HFFc6 (cell line): ENCODE measurements at regions not wholly inside any gene's neighbourhood (a gene's known extent, or its start where the extent isn't known, plus 50 kb on each side); places are given as distances from the start of the nearest gene placed in this dataset.

ENCODE experiments used
- DNase-seq: peaks from one replicate; pipeline ENCODE4 v3.0.0-alpha.2; 2018
- H3K27ac Mint-ChIP-seq: 2 replicates; pipeline ENCODE4 v1.8.0; 2020; ENCODE audit warnings: mild to moderate bottlenecking, mixed read lengths
- H3K27me3 Mint-ChIP-seq: 2 replicates; pipeline ENCODE4 v1.8.0; 2021; ENCODE audit warnings: mild to moderate bottlenecking, moderate library complexity, mixed read lengths; ENCODE audit not compliant: insufficient read depth
- H3K36me3 Mint-ChIP-seq: 2 replicates; pipeline ENCODE4 v1.8.0; 2021; ENCODE audit warnings: low read depth, mixed read lengths
- H3K4me1 Mint-ChIP-seq: 2 replicates; pipeline ENCODE4 v1.8.0; 2020; ENCODE audit warnings: low read depth, mixed read lengths
- H3K4me3 Mint-ChIP-seq: 2 replicates; pipeline ENCODE4 v1.8.0; 2020; ENCODE audit warnings: mild to moderate bottlenecking, moderate library complexity, mixed read lengths
- H3K9me3 Mint-ChIP-seq: 2 replicates; pipeline ENCODE4 v1.8.0; 2020; ENCODE audit warnings: mild to moderate bottlenecking, mixed read lengths
- TF ChIP-seq, protein P1 (sequence below): fragments of 200-600 bp; sonication (generic); IDR thresholded peaks from 2 replicates; pipeline ENCODE4 v1.5.0; 2021; ENCODE audit warnings: antibody characterized with exemption, mild to moderate bottlenecking

DNA sequence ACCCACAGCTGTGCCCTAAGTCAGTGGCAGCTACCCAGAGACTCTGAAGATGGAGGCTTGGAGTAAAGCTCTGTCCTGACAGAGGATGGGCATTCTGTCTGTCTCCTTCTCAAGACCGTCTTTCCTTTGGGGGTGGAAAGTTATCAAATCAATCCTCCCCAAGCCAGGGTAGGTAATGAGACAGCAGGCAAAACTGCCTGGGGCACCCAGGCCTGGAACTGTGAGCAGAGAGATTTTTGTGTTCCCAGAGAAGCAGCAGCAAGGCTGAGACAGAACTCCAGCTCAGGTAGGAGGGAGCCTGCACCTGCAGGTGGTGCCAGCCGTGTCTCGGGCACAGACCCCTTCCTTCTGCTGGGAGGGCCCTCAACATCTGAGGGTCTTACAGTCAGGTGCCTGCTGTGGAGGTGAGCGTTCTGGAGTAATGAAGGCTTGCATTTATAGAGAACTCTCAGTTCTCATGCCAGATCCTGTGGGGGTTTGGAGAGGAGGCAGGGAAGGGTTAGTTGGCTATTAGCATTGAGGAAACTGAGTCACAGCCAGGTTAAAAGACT, 95.6 kb downstream of the RIPK4 start:
- TF ChIP-seq, protein P1, sequence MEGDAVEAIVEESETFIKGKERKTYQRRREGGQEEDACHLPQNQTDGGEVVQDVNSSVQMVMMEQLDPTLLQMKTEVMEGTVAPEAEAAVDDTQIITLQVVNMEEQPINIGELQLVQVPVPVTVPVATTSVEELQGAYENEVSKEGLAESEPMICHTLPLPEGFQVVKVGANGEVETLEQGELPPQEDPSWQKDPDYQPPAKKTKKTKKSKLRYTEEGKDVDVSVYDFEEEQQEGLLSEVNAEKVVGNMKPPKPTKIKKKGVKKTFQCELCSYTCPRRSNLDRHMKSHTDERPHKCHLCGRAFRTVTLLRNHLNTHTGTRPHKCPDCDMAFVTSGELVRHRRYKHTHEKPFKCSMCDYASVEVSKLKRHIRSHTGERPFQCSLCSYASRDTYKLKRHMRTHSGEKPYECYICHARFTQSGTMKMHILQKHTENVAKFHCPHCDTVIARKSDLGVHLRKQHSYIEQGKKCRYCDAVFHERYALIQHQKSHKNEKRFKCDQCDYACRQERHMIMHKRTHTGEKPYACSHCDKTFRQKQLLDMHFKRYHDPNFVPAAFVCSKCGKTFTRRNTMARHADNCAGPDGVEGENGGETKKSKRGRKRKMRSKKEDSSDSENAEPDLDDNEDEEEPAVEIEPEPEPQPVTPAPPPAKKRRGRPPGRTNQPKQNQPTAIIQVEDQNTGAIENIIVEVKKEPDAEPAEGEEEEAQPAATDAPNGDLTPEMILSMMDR = no peak
- H3K27ac Mint-ChIP-seq = no peak overlapping the region
- no peak for DNase-seq
- no peaks in the 10 kb centered on the region for H3K9me3 Mint-ChIP-seq
- no peak overlapping the region for H3K4me3 Mint-ChIP-seq
- H3K27me3 Mint-ChIP-seq = peaks cover 27% of the 10 kb centered on the region
- no peaks in the 10 kb centered on the region for H3K36me3 Mint-ChIP-seq
- peaks cover 8% of the 10 kb centered on the region; the same call in 1 of the 2 replicates for H3K4me1 Mint-ChIP-seq

DNA sequence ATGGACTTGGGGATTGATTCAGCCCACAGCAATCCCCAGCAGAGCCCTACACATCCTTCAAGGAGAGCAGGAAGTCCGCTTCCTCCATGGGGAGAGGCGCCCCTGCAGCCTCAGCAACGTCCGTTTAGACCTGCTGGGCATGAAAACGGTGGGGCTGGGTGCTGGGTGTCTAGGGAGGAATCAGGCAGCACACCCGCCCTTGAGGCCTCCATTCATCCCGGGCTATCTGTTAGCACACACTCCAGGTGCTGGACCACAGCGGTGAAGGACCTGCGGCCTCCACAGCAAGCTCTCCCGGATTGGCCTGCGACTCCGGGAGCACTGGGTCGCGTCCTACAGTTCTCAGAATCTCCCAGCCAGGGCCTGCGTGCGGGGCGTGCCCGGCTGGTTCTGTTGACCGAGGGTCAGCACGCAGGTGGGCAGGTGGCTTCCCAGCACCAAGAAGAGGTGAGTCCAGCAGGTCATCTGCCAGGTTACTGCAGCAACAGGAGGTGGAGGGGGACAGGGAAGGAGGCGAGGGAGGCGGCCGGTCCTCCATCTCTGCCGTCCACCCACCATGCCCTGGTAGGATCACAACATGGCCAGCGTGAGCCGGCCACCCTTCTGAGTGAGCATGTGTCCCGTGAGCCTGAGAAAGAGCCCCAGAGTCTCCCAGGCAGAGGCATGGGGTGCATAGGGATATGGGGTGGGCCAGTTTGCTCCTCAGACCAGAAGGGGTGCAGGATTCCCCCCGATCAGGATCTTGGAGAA, 96.6 kb downstream of the RIPK4 start:
- peaks cover 27% of the 10 kb centered on the region for H3K27me3 Mint-ChIP-seq
- DNase-seq = no peak
- H3K9me3 Mint-ChIP-seq = no peaks in the 10 kb centered on the region
- TF ChIP-seq, protein P1 = no peak
- no peak overlapping the region for H3K27ac Mint-ChIP-seq
- peaks cover 9% of the 10 kb centered on the region for H3K4me1 Mint-ChIP-seq
- H3K36me3 Mint-ChIP-seq = no peaks in the 10 kb centered on the region
- H3K4me3 Mint-ChIP-seq = no peak overlapping the region

DNA sequence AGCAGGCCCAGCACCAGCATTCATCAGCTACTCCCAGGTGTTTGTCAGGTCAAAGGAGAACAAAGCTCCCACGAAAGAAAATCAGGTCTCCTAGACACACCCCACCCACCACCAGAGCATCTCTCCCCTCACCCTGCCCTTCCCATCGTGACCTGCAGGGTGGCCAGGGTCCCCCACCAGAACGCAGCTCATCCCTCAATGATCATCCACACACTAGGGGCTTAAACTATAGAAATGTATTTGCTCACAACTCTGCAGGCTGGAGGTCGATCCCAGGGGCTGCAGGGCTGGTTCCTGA, 97.4 kb downstream of the RIPK4 start:
- no peak overlapping the region for H3K27ac Mint-ChIP-seq
- TF ChIP-seq, protein P1 = peak; percentile 10; the same call in 1 of the 2 replicates
- H3K4me3 Mint-ChIP-seq = no peak overlapping the region
- H3K4me1 Mint-ChIP-seq = peaks cover 16% of the 10 kb centered on the region
- H3K9me3 Mint-ChIP-seq = no peaks in the 10 kb centered on the region
- H3K36me3 Mint-ChIP-seq = no peaks in the 10 kb centered on the region
- peaks cover 26% of the 10 kb centered on the region for H3K27me3 Mint-ChIP-seq
- DNase-seq = no peak

DNA sequence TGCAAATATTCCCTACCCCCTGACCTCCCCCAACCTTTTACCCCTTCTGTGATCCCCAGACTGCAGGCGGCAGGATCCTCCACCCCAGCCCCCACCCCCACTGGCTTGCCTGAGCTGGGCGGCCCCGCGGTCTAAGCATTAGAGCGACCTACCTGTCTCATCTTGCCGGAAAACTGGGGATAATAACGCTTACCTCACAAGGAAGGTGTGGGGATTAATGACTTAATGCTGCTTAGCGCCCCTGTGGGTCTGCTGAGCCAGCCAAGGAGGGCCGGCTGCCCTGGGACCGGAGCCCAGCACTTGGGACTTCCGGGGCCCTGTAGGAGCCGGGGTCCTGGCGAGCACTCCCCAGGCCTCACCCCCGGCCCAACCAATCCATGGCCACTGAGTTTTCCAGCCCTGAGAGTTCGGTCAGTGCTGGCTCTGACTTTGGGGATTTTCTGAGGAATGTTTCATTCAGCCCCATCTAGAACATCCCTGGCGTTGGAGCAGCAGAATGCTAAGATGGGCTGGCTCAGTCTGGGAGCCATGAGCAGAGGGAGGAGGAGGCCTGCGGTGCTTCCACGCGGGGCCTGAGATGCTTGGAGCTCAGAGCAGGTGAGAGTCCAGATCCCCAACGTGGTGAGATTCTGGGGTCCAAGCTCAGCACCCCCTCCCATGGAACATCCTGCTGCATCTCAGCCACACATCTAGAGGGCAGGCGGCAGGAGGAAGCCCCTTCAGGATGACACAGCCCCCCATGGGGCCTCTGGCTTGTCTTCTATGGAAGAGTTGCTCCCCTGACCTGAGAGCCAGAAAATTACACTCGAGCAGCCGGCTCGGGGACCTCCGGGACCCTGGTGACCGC, 97.9 kb downstream of the RIPK4 start:
- TF ChIP-seq, protein P1 = no peak
- Mint-ChIP-seq H3K4me1 (peaks cover 22% of the 10 kb centered on the region), H3K36me3 (no peaks in the 10 kb centered on the region), H3K27ac (no peak overlapping the region), H3K9me3 (no peaks in the 10 kb centered on the region), H3K4me3 (no peak overlapping the region), H3K27me3 (peaks cover 24% of the 10 kb centered on the region)
- no peak for DNase-seq

DNA sequence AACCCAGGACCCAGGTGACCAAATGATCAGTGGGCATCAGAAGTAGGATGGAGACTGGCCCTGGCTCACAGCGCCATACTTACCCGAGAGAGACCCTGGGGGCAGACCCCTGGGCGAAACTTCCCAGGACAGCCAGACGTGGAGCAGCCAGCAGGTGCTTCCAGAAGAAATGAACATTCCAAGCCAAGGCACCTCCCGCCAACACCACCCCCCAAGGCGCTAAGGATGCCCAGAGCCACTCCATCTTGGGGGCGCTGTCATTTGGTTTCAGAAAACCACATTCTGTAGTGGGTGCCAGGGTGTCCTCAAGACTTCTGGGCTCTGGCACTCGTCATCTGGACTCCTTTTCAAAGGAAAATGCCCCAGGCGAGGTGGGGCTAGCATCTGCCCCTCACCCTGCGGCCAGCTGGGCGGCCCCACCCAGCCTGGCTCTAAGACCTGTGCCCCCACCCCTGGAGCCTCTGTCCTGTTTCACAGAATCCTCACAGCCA, 98.8 kb downstream of the RIPK4 start:
- no peaks in the 10 kb centered on the region for H3K9me3 Mint-ChIP-seq
- TF ChIP-seq, protein P1 = no peak
- DNase-seq = no peak

More for the DNA sequence above, 98.8 kb downstream of the RIPK4 start:
- Mint-ChIP-seq H3K36me3 (no peaks in the 10 kb centered on the region), H3K4me3 (no peak overlapping the region), H3K4me1 (peaks cover 23% of the 10 kb centered on the region), H3K27me3 (peaks cover 29% of the 10 kb centered on the region), H3K27ac (no peak overlapping the region)
